Glomerular visceral epithelial cell (primary cell): ENCODE measurements at regions not wholly inside any gene's neighbourhood (a gene's known extent, or its start where the extent isn't known, plus 50 kb on each side); places are given as distances from the start of the nearest gene placed in this dataset.

Experiments
- DNase-seq: peaks from one replicate; pipeline ENCODE4 v3.0.0-alpha.2; 2016; ENCODE audit errors: extremely low spot score

DNA sequence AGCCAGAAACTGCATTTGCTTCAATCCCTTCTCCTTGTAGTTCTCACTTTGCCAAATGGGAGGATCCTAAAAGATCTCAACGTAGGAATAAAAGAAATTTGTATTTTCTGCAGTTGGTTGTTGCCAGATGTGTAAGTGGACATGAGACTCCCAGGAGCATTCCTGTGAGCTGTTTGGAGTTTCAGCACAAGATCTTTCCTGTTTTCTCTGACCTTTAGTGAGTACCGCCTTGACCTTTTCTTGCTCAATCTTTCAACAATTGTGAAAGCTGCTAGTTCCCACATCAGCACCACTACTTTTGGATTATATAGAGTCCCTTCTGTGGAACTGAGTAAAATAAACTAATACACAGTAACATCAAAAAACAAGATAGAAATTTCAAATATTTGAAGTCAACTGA is 683.8 kb upstream of the PABPC4L start:
- no peak for DNase-seq

DNA sequence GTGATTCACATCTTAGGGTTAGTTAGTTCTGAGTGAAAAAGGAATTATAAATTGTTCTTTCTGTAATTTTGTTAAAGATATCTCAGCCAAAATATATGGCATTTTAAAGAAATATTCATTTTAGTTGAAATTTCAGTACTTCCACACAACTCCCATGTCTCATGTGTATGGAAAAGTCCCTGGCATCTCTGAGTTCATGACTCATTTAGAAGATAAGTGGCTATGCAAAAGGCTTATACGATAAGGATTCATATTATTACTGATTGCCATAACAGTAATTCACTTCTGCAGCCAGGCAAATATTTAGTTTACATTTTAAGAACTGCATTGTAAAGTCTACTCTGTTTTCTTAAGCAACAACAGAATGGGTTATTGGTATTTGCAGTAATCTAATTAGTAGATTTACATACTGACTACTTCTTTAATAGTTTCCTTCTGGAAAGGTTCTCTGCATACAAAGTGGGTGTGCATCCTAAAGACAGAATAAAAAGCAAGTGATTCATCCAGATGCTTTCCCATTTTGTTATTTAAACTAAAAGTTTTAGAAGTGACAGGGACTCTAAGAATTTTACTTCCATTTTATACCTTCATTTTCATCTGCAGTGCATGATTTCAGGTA is 682.4 kb upstream of the PABPC4L start:
- DNase-seq, result no peak

DNA sequence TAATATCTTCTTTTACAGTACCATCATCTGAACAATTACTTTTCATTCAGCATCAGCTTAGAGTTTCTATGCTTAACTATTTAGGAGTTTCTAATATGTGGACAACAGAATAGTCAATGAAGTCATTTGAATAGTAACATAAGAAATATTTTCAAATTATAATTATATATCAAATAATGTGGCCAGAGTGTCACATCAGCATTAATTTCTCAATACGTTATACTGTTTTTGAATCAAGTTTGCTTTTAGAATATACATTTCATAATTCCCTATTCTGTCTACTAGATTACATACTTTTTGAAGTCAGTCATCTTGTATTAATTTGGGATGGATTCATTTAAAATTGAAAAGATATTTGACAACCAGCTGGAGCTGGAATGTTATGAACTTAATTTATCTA is 677.4 kb upstream of the PABPC4L start:
- DNase-seq, result no peak

GRCh38 chr4:134867027-134867426 is 665.4 kb upstream of the PABPC4L start:
- DNase-seq, result no peak

GRCh38 chr4:134865675-134866074 is 664.1 kb upstream of the PABPC4L start:
- DNase-seq, result no peak

- DNase-seq, result no peak
These were observed 660.5 kb upstream of the PABPC4L start for GRCh38 chr4:134862116-134862515.

DNA sequence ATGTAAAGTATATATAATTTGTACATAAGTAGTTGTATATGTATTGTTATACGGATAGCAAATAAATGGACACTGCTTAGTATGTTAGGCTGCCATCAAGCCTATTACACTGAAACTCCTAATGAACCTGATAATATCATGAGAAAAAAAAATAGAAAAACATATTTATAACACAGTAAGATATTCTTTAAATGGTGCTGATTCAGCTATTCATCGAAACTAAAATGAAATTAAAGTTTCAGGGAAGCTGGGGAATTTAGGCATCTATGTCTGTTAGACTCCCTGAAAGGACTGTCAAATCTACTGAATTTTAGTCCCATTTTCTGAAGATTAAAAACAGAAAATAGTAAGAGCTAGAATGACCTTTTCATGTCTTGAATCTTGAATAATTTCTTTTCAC is 647.1 kb upstream of the PABPC4L start:
- DNase-seq, result no peak

GRCh38 chr4:134830741-134831140 is 629.2 kb upstream of the PABPC4L start:
- peak; percentile 45 for DNase-seq

DNA sequence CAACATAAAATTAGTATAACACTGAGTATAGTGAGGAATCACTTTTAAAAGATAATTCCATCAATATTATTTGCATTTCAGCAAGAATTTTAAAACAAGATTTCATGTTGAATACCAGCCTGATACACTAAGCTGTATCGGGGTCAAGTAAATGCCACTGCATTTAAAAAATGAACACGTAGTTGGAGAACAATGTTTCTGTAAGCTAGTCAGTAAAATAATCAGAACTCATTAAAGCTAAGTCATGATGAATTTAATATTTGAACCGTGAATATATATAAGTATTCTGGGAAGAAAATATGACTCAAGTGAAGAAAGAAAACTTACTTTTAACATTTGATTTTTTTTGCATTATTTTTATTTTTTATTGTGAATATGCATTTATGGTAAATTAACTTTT is 611.0 kb upstream of the PABPC4L start:
- no peak for DNase-seq

DNA sequence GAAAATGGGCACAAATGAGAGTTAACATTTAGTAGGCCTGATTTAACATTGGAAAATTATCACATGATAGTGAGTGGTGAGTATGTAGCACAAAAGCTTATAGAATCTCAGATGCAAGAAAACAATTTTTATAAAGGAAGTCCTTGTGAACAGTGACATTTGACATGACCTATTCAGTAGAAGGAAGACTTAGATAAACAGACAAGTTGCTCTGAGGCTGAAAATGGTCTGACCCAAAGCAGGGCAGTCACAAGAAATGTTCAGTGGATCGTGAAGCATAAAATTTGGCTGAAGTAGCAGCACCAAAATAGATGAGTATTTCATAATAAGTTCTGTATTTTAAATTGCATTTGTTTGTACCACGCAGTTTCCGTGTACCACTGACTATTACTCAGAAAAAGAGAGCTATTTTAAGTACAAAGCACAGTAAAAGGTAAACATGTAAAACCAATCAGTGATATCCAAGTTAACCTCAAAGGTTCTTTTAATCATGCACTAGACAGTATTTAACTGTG is 605.7 kb upstream of the PABPC4L start:
- peak; percentile 1 for DNase-seq

GRCh38 chr4:134798573-134798972 is 597.0 kb upstream of the PABPC4L start:
- DNase-seq, result no peak

- DNase-seq, result no peak
These were observed 585.7 kb upstream of the PABPC4L start for GRCh38 chr4:134787315-134787714.

DNA sequence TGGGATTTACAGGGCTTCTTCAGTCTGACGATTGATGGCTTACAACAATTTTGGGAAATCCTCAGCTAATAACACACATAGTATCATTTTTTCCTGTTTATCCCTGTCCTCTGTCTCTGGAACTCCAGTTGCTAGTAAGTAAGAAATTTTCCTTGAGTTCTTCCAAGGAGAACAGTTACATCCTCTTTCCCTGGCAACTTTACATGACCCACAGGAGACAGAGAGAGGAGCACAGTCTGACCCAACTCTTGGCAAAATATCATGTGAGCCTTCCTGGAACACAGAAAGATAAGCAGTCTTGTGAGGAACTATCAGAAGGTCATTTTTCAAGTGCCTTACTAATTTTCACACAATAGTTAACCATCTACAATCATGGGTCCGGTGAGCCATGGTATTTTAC is 578.7 kb upstream of the PABPC4L start:
- DNase-seq, result peak; percentile 3

- DNase-seq, result peak; percentile 5
These were observed 576.0 kb upstream of the PABPC4L start for GRCh38 chr4:134777606-134778005.

GRCh38 chr4:134773497-134774000 is 572.0 kb upstream of the PABPC4L start:
- DNase-seq, result no peak

GRCh38 chr4:134762053-134762452 is 560.5 kb upstream of the PABPC4L start:
- no peak for DNase-seq

- DNase-seq, result no peak
These were observed 554.8 kb upstream of the PABPC4L start for GRCh38 chr4:134756421-134756820.

GRCh38 chr4:134754301-134755019 is 552.9 kb upstream of the PABPC4L start:
- DNase-seq, result no peak

GRCh38 chr4:134753390-134753789 is 551.8 kb upstream of the PABPC4L start:
- DNase-seq, result no peak

- peak; percentile 2 for DNase-seq
These were observed 545.7 kb upstream of the PABPC4L start for GRCh38 chr4:134747108-134747805.

GRCh38 chr4:134740290-134740689 is 538.7 kb upstream of the PABPC4L start:
- no peak for DNase-seq

GRCh38 chr4:134735901-134736300 is 534.3 kb upstream of the PABPC4L start:
- DNase-seq, result no peak

- DNase-seq, result no peak
These were observed 526.1 kb upstream of the PABPC4L start for GRCh38 chr4:134727696-134728095.
